B cell (primary cell): ENCODE measurements at regions not wholly inside any gene's neighbourhood (a gene's known extent, or its start where the extent isn't known, plus 50 kb on each side); places are given as distances from the start of the nearest gene placed in this dataset.

Experiments
- CTCF ChIP-seq: fragments of 200-600 bp; IDR thresholded peaks from one replicate; pipeline ENCODE4 v1.8.0; 2022; ENCODE audit warnings: antibody characterized with exemption, mild to moderate bottlenecking
- EZH2 ChIP-seq: IDR thresholded peaks from 2 replicates; pipeline ENCODE4 v1.6.1; 2012; ENCODE audit warnings: borderline replicate concordance, low read depth, mild to moderate bottlenecking, moderate library complexity, low read length; ENCODE audit not compliant: insufficient read depth, poor library complexity, severe bottlenecking

GRCh38 chr10:9634466-9634865, 1383.2 kb upstream of the CELF2 start:
- TF ChIP-seq EZH2 (no peak), CTCF (no peak)
